ENCODE measurements at regions not wholly inside any gene's neighbourhood (a gene's known extent, or its start where the extent isn't known, plus 50 kb on each side); places are given as distances from the start of the nearest gene placed in this dataset.
"Not testable (repeated sequence)": the region's sequence is repeated elsewhere in the genome, so short reads cannot be mapped to it uniquely, and the experiment has no call there.

GRCh38 chr3:145698749-145699148 is 462.2 kb downstream of the PLOD2 start:
- no peaks in the 10 kb centered on the region for H3K36me3 Mint-ChIP-seq
- no peaks in the 10 kb centered on the region for H3K9me3 Mint-ChIP-seq
- DNase-seq (ENCODE audit: extremely low spot score, unreplicated experiment) = no peak
- H3K27me3 Mint-ChIP-seq = no peaks in the 10 kb centered on the region
- TF ChIP-seq CTCF (conservative IDR thresholded peaks at IDR 0.05) = no peak
- H3K27ac Mint-ChIP-seq = no peak overlapping the region
- no peak overlapping the region for H3K4me3 Mint-ChIP-seq
- H3K4me1 Mint-ChIP-seq (ENCODE audit: unreplicated experiment) = no peaks in the 10 kb centered on the region

- H3K9me3 Mint-ChIP-seq = no peaks in the 10 kb centered on the region
- DNase-seq (ENCODE audit: extremely low spot score, unreplicated experiment) = no peak
- H3K4me3 Mint-ChIP-seq = no peak overlapping the region
- H3K36me3 Mint-ChIP-seq = no peaks in the 10 kb centered on the region
- no peaks in the 10 kb centered on the region for H3K27me3 Mint-ChIP-seq
- H3K27ac Mint-ChIP-seq = no peak overlapping the region
- no peaks in the 10 kb centered on the region for H3K4me1 Mint-ChIP-seq (ENCODE audit: unreplicated experiment)
- no peak for TF ChIP-seq CTCF (conservative IDR thresholded peaks at IDR 0.05)
Measured at GRCh38 chr3:145704020-145704419, 457.0 kb downstream of the PLOD2 start.

GRCh38 chr3:145709779-145710178 is 451.2 kb downstream of the PLOD2 start:
- not testable (repeated sequence) for H3K27ac Mint-ChIP-seq; H3K9me3 Mint-ChIP-seq; DNase-seq (ENCODE audit: extremely low spot score, unreplicated experiment); H3K4me3 Mint-ChIP-seq; H3K4me1 Mint-ChIP-seq (ENCODE audit: unreplicated experiment); H3K36me3 Mint-ChIP-seq; H3K27me3 Mint-ChIP-seq

GRCh38 chr3:145716519-145716918 is 444.5 kb downstream of the PLOD2 start:
- DNase-seq (ENCODE audit: extremely low spot score, unreplicated experiment) = no peak
- H3K36me3 Mint-ChIP-seq = no peaks in the 10 kb centered on the region
- no peak for TF ChIP-seq CTCF (conservative IDR thresholded peaks at IDR 0.05)
- peaks cover 3% of the 10 kb centered on the region for H3K9me3 Mint-ChIP-seq
- H3K27me3 Mint-ChIP-seq = no peaks in the 10 kb centered on the region
- H3K4me1 Mint-ChIP-seq (ENCODE audit: unreplicated experiment) = no peaks in the 10 kb centered on the region
- no peak overlapping the region for H3K4me3 Mint-ChIP-seq
- H3K27ac Mint-ChIP-seq = no peak overlapping the region

- no peaks in the 10 kb centered on the region for H3K4me1 Mint-ChIP-seq (ENCODE audit: unreplicated experiment)
- no peak for DNase-seq (ENCODE audit: extremely low spot score, unreplicated experiment)
- no peaks in the 10 kb centered on the region for H3K27me3 Mint-ChIP-seq
- no peak overlapping the region for H3K27ac Mint-ChIP-seq
- no peak for TF ChIP-seq CTCF (conservative IDR thresholded peaks at IDR 0.05)
- peaks cover 3% of the 10 kb centered on the region for H3K9me3 Mint-ChIP-seq
- H3K4me3 Mint-ChIP-seq = no peak overlapping the region
- H3K36me3 Mint-ChIP-seq = no peaks in the 10 kb centered on the region
Measured at GRCh38 chr3:145719114-145719513, 441.9 kb downstream of the PLOD2 start.

- peaks cover 3% of the 10 kb centered on the region for H3K9me3 Mint-ChIP-seq
- H3K36me3 Mint-ChIP-seq = no peaks in the 10 kb centered on the region
- DNase-seq (ENCODE audit: extremely low spot score, unreplicated experiment) = no peak
- H3K27me3 Mint-ChIP-seq = no peaks in the 10 kb centered on the region
- no peak overlapping the region for H3K4me3 Mint-ChIP-seq
- no peaks in the 10 kb centered on the region for H3K4me1 Mint-ChIP-seq (ENCODE audit: unreplicated experiment)
- TF ChIP-seq CTCF (conservative IDR thresholded peaks at IDR 0.05) = no peak
- no peak overlapping the region for H3K27ac Mint-ChIP-seq
Measured at GRCh38 chr3:145721273-145721805, 439.6 kb downstream of the PLOD2 start.
